Caco-2 (cell line): ENCODE measurements at regions not wholly inside any gene's neighbourhood (a gene's known extent, or its start where the extent isn't known, plus 50 kb on each side); places are given as distances from the start of the nearest gene placed in this dataset.

Experiments
- BruUV-seq: library from RNA; stranded (reverse); fragments of 400-500 nt; replicated peaks from 2 replicates; lab custom pipeline; 2021; lab: Mats Ljungman, UMichigan
- CTCF ChIA-PET: fragments of 300-600 bp; sonication (Branson Sonifier 250); formaldehyde crosslinking; loops from one replicate; lab custom pipeline; 2022; ENCODE audit warnings: antibody characterized with exemption; lab: Charles Lee
- POLR2A ChIA-PET: fragments of 300-600 bp; sonication (Branson Sonifier 250); formaldehyde crosslinking; loops from one replicate; lab custom pipeline; 2022; ENCODE audit warnings: antibody characterized with exemption; lab: Charles Lee
- DNase-seq, 2 experiments: peaks; one replicate each; pipeline versions ENCODE4 v3.0.0 to v3.0.0-alpha.2; 2020 to 2022
- H3K27me3 ChIP-seq: replicated peaks from 2 replicates; pipeline ENCODE4 v1.6.0; 2011; ENCODE audit warnings: low read length; ENCODE audit not compliant: control insufficient read depth, insufficient read depth
- H3K36me3 ChIP-seq: 2 replicates; pipeline ENCODE4 v1.5.1; 2011; ENCODE audit warnings: low read length; ENCODE audit not compliant: control insufficient read depth, insufficient read depth
- H3K4me1 ChIP-seq: fragments of 250-450 bp; sonication (Bioruptor Pico); 2 replicates; pipeline ENCODE4 v1.5.1; 2020; ENCODE audit warnings: mild to moderate bottlenecking
- H3K4me3 ChIP-seq: 2 replicates; pipeline ENCODE4 v1.5.1; 2011; ENCODE audit warnings: low read depth, mild to moderate bottlenecking, control low read depth, low read length
- H3K9me3 ChIP-seq: fragments of 250-450 bp; sonication (Bioruptor Pico); 2 replicates; pipeline ENCODE4 v1.5.1; 2020; ENCODE audit warnings: mild to moderate bottlenecking, moderate library complexity
- H3K27ac Mint-ChIP-seq: one replicate; pipeline ENCODE4 v1.8.0; 2022; ENCODE audit warnings: mixed read lengths; ENCODE audit not compliant: unreplicated experiment
- H3K27me3 Mint-ChIP-seq: one replicate; pipeline ENCODE4 v1.8.0; 2022; ENCODE audit warnings: mixed read lengths; ENCODE audit not compliant: insufficient read depth, unreplicated experiment
- H3K36me3 Mint-ChIP-seq: one replicate; pipeline ENCODE4 v1.8.0; 2022; ENCODE audit warnings: mild to moderate bottlenecking, mixed read lengths; ENCODE audit not compliant: insufficient read depth, unreplicated experiment
- H3K4me1 Mint-ChIP-seq: one replicate; pipeline ENCODE4 v1.8.0; 2022; ENCODE audit warnings: low read depth, mixed read lengths; ENCODE audit not compliant: unreplicated experiment
- H3K4me3 Mint-ChIP-seq: one replicate; pipeline ENCODE4 v1.8.0; 2022; ENCODE audit warnings: mild to moderate bottlenecking, moderate library complexity, mixed read lengths; ENCODE audit not compliant: unreplicated experiment
- H3K9me3 Mint-ChIP-seq: one replicate; pipeline ENCODE4 v1.8.0; 2022; ENCODE audit warnings: mixed read lengths; ENCODE audit not compliant: unreplicated experiment
- CTCF ChIP-seq, 2 experiments: fragments of 200-600 bp in 1 of 2; IDR thresholded peaks; 1 replicate in 1 of 2; 2 replicates in 1 of 2; pipeline versions ENCODE4 v1.5.1 to v1.8.0; 2011 to 2022; ENCODE audit warnings: antibody characterized with exemption in 1 of 2, control low read depth in 1 of 2, inconsistent platforms in 1 of 2, low read depth in 1 of 2, low read length in 1 of 2, mild to moderate bottlenecking in 1 of 2, moderate library complexity in 1 of 2; ENCODE audit not compliant: insufficient read depth in 1 of 2, severe bottlenecking in 1 of 2, unreplicated experiment in 1 of 2
- intact Hi-C: fragments of 100-400 bp; cut with micrococcal nuclease; formaldehyde crosslinking; loops from one replicate; pipeline ENCODE4 v1.10.0; 2022; ENCODE audit not compliant: unreplicated experiment

- ChIA-PET CTCF (no interaction called here), POLR2A (no interaction called here)
- Histone ChIP-seq H3K36me3 (no peaks in the 10 kb centered on the region), H3K27me3 (no peaks in the 10 kb centered on the region; the same call in 1 of the 2 replicates), H3K9me3 (no peaks in the 10 kb centered on the region), H3K4me1 (no peaks in the 10 kb centered on the region), H3K4me3 (no peak overlapping the region)
- Mint-ChIP-seq H3K27ac (no peak overlapping the region), H3K4me1 (no peaks in the 10 kb centered on the region), H3K36me3 (no peaks in the 10 kb centered on the region), H3K9me3 (no peaks in the 10 kb centered on the region), H3K4me3 (no peak overlapping the region), H3K27me3 (peaks cover 2% of the 10 kb centered on the region)
- no TSS peak for BruUV-seq
- TF ChIP-seq CTCF (IDR thresholded peaks at IDR 0.05; ENCODE audit: insufficient read depth in 1 of 2, low read depth in 1 of 2, low read length in 1 of 2, severe bottlenecking in 1 of 2, unreplicated experiment in 1 of 2) = no peak
- intact Hi-C loops = no loop called here
- no peak for DNase-seq
Observed at GRCh38 chr5:161085056-161085455, 233.0 kb upstream of the ATP10B start.

DNA sequence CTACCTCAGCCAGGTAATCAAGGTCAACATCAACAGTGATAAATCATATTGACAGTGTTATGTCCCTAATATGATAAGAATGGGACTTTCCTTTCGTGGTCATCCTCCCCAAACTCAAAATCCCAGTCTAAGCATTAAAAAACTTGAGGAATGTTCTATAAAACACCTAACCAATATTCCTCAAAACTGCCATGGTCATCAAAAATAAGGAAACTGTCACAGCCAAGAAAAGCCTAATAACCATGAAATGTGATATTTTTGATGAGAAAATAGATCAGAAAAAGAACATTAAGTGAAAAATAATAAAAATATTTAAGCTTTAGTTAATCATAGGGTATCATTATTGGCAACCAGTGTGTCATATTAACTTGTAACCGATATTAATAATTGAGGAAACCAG lies 232.1 kb upstream of the ATP10B start:
- Mint-ChIP-seq H3K4me3 (no peak overlapping the region), H3K9me3 (no peaks in the 10 kb centered on the region), H3K36me3 (no peaks in the 10 kb centered on the region), H3K27ac (no peak overlapping the region), H3K4me1 (no peaks in the 10 kb centered on the region), H3K27me3 (peaks cover 2% of the 10 kb centered on the region)
- Histone ChIP-seq H3K4me3 (no peak overlapping the region), H3K27me3 (no peaks in the 10 kb centered on the region; the same call in 1 of the 2 replicates), H3K4me1 (no peaks in the 10 kb centered on the region), H3K36me3 (no peaks in the 10 kb centered on the region), H3K9me3 (no peaks in the 10 kb centered on the region)
- no peak for DNase-seq
- intact Hi-C loops = no loop called here
- no TSS peak for BruUV-seq
- ChIA-PET CTCF (no interaction called here), POLR2A (no interaction called here)
- no peak for TF ChIP-seq CTCF (IDR thresholded peaks at IDR 0.05; ENCODE audit: insufficient read depth in 1 of 2, low read depth in 1 of 2, low read length in 1 of 2, severe bottlenecking in 1 of 2, unreplicated experiment in 1 of 2)

DNA sequence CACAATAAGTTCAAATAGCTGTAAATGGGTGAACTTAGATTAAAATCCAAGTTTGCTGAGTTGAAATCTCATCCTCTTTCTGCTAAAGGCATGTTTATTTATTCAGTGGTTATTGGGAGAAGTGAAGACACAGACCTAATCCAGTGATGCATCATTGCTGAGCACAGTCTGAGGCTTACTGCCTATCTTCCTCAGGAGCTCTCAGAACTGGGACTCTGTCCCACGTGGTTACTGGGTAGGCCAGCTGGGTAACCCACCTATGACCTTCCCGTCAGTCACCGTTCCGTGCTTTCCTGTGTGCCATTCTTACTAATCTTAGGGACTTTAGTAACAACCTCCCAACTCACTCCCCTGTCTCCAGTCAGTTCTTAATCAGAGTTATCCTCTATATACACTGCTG lies 226.8 kb upstream of the ATP10B start:
- POLR2A ChIA-PET = no interaction called here
- no peaks in the 10 kb centered on the region for H3K27me3 Mint-ChIP-seq

More for the DNA sequence above, 226.8 kb upstream of the ATP10B start:
- no peak for TF ChIP-seq CTCF (IDR thresholded peaks at IDR 0.05; ENCODE audit: insufficient read depth in 1 of 2, low read depth in 1 of 2, low read length in 1 of 2, severe bottlenecking in 1 of 2, unreplicated experiment in 1 of 2)
- Mint-ChIP-seq H3K4me3 (no peak overlapping the region), H3K27ac (no peak overlapping the region), H3K4me1 (no peaks in the 10 kb centered on the region), H3K36me3 (no peaks in the 10 kb centered on the region), H3K9me3 (no peaks in the 10 kb centered on the region)
- H3K36me3 ChIP-seq = no peaks in the 10 kb centered on the region
- no TSS peak for BruUV-seq
- DNase-seq = no peak
- no peaks in the 10 kb centered on the region; the same call in 1 of the 2 replicates for H3K27me3 ChIP-seq
- H3K4me1 ChIP-seq = no peaks in the 10 kb centered on the region
- intact Hi-C loops = no loop called here
- no peaks in the 10 kb centered on the region for H3K9me3 ChIP-seq
- CTCF ChIA-PET = no interaction called here
- no peak overlapping the region for H3K4me3 ChIP-seq
